Esophagus squamous epithelium (tissue), 4 donors: ENCODE measurements at regions not wholly inside any gene's neighbourhood (a gene's known extent, or its start where the extent isn't known, plus 50 kb on each side); places are given as distances from the start of the nearest gene placed in this dataset.

ENCODE experiments used
- CTCF ChIP-seq, 6 experiments: fragments of 450-650 bp in 4 of 6; fragments of 200-600 bp in 2 of 6; sonication (generic) in 2 of 6; IDR thresholded peaks; one replicate each; pipeline ENCODE4 v1.5.1; 2016 to 2019; ENCODE audit warnings: antibody characterized with exemption in 6 of 6, mild to moderate bottlenecking in 4 of 6, moderate library complexity in 4 of 6
- POLR2A ChIP-seq, 4 donors: fragments of 450-650 bp; IDR thresholded peaks; one replicate each; pipeline ENCODE4 v1.6.1; 2017; ENCODE audit warnings: antibody characterized with exemption in 4 of 4, mild to moderate bottlenecking in 4 of 4, moderate library complexity in 3 of 4

- no peak for TF ChIP-seq CTCF (IDR thresholded peaks at IDR 0.05)
- TF ChIP-seq POLR2A (IDR thresholded peaks at IDR 0.05), result no peak
Observed at GRCh38 chr1:73500154-73500553, 697.8 kb downstream of the LRRIQ3 start.
